NT2/D1 (cell line): ENCODE measurements at regions not wholly inside any gene's neighbourhood (a gene's known extent, or its start where the extent isn't known, plus 50 kb on each side); places are given as distances from the start of the nearest gene placed in this dataset.

Experiments used
- DNase-seq: peaks from one replicate; pipeline ENCODE4 v3.0.0-alpha.2; 2011; ENCODE audit warnings: low read depth, low spot score
- H3K27me3 ChIP-seq: 2 replicates; pipeline ENCODE4 v1.6.0; 2011; ENCODE audit warnings: mild to moderate bottlenecking; ENCODE audit not compliant: insufficient read length, insufficient read depth
- H3K36me3 ChIP-seq: 2 replicates; pipeline ENCODE4 v1.6.1; 2011; ENCODE audit warnings: mild to moderate bottlenecking, low read length, mixed read lengths; ENCODE audit not compliant: insufficient read depth, insufficient read length
- H3K4me1 ChIP-seq: 2 replicates; pipeline ENCODE4 v1.5.1; 2011; ENCODE audit not compliant: insufficient read depth, insufficient read length
- H3K4me3 ChIP-seq: 2 replicates; pipeline ENCODE4 v1.5.1; 2011; ENCODE audit warnings: low read depth; ENCODE audit not compliant: insufficient read length
- H3K9ac ChIP-seq: 2 replicates; pipeline ENCODE4 v1.6.0; 2011; ENCODE audit warnings: low read depth; ENCODE audit not compliant: insufficient read length
- H3K9me3 ChIP-seq: 2 replicates; pipeline ENCODE4 v1.5.1; 2011; ENCODE audit warnings: mild to moderate bottlenecking, low read length; ENCODE audit not compliant: insufficient read depth
- SUZ12 ChIP-seq: IDR thresholded peaks from 2 replicates; pipeline ENCODE4 v1.6.1; 2011; ENCODE audit not compliant: insufficient read length, insufficient read depth; ENCODE audit errors: extremely low read depth
- YY1 ChIP-seq: IDR thresholded peaks from 2 replicates; pipeline ENCODE4 v1.6.1; 2011; ENCODE audit not compliant: insufficient read length, insufficient read depth
- ZNF274 ChIP-seq: IDR thresholded peaks from 2 replicates; pipeline ENCODE4 v1.6.1; 2011; ENCODE audit warnings: mild to moderate bottlenecking, low read depth, low read length

GRCh38 chr15:100727291-100727851 lies 125.0 kb downstream of the ASB7 start:
- Histone ChIP-seq H3K9ac (no peak overlapping the region), H3K27me3 (no peaks in the 10 kb centered on the region), H3K4me1 (peaks cover 6% of the 10 kb centered on the region), H3K36me3 (no peaks in the 10 kb centered on the region), H3K9me3 (no peaks in the 10 kb centered on the region), H3K4me3 (no peak overlapping the region)
- DNase-seq: no peak
- no peak for TF ChIP-seq SUZ12
- no peak for TF ChIP-seq ZNF274
- no peak for TF ChIP-seq YY1

- H3K9me3 ChIP-seq: no peaks in the 10 kb centered on the region
- no peak overlapping the region for H3K9ac ChIP-seq
- peaks cover 6% of the 10 kb centered on the region for H3K4me1 ChIP-seq
- no peak for TF ChIP-seq ZNF274
- no peak for TF ChIP-seq SUZ12
- no peak for TF ChIP-seq YY1
- no peak for DNase-seq
- H3K36me3 ChIP-seq: no peaks in the 10 kb centered on the region
- H3K4me3 ChIP-seq: no peak overlapping the region
- no peaks in the 10 kb centered on the region for H3K27me3 ChIP-seq
Measured at GRCh38 chr15:100728371-100729201, 126.2 kb downstream of the ASB7 start.

GRCh38 chr15:100729461-100729860 lies 127.1 kb downstream of the ASB7 start:
- no peak for DNase-seq
- Histone ChIP-seq H3K36me3 (no peaks in the 10 kb centered on the region), H3K9me3 (0 out of 2 replicates have a peak, but pooled peaks cover 3% of the 10 kb centered on the region), H3K27me3 (no peaks in the 10 kb centered on the region), H3K4me3 (no peak overlapping the region), H3K4me1 (peaks cover 6% of the 10 kb centered on the region), H3K9ac (no peak overlapping the region)
- TF ChIP-seq ZNF274 (no peak), YY1 (no peak), SUZ12 (no peak)

- H3K9ac ChIP-seq: no peak overlapping the region
- TF ChIP-seq ZNF274 (no peak), SUZ12 (no peak), YY1 (no peak)
- no peak for DNase-seq
- H3K9me3 ChIP-seq: 0 out of 2 replicates have a peak, but pooled peaks cover 3% of the 10 kb centered on the region
- peaks cover 6% of the 10 kb centered on the region for H3K4me1 ChIP-seq
- no peak overlapping the region for H3K4me3 ChIP-seq
- H3K27me3 ChIP-seq: no peaks in the 10 kb centered on the region
- H3K36me3 ChIP-seq: no peaks in the 10 kb centered on the region
Measured at GRCh38 chr15:100730129-100730528, 127.7 kb downstream of the ASB7 start.

GRCh38 chr15:100730655-100731266 lies 128.4 kb downstream of the ASB7 start:
- Histone ChIP-seq H3K36me3 (no peaks in the 10 kb centered on the region), H3K4me1 (peaks cover 6% of the 10 kb centered on the region), H3K9ac (no peak overlapping the region), H3K27me3 (no peaks in the 10 kb centered on the region), H3K9me3 (0 out of 2 replicates have a peak, but pooled peaks cover 3% of the 10 kb centered on the region), H3K4me3 (no peak overlapping the region)
- no peak for DNase-seq
- TF ChIP-seq ZNF274 (no peak), SUZ12 (no peak), YY1 (no peak)

- Histone ChIP-seq H3K4me3 (no peak overlapping the region), H3K9me3 (0 out of 2 replicates have a peak, but pooled peaks cover 3% of the 10 kb centered on the region), H3K27me3 (no peaks in the 10 kb centered on the region), H3K36me3 (no peaks in the 10 kb centered on the region), H3K4me1 (peaks cover 4% of the 10 kb centered on the region), H3K9ac (no peak overlapping the region)
- TF ChIP-seq SUZ12 (no peak), ZNF274 (no peak), YY1 (no peak)
- no peak for DNase-seq
Measured at GRCh38 chr15:100731267-100732152, 129.1 kb downstream of the ASB7 start.
